GM19025 (cell line): ENCODE measurements at regions not wholly inside any gene's neighbourhood (a gene's known extent, or its start where the extent isn't known, plus 50 kb on each side); places are given as distances from the start of the nearest gene placed in this dataset.
"Not testable (repeated sequence)": the region's sequence is repeated elsewhere in the genome, so short reads cannot be mapped to it uniquely, and the experiment has no call there.

Experiments used
- ATAC-seq: cut with Tn5 transposase; IDR thresholded peaks from one replicate; pipeline ENCODE4 v1.9.1; 2021; ENCODE audit warnings: mild to moderate bottlenecking, low read depth, moderate library complexity; ENCODE audit not compliant: unreplicated experiment

DNA sequence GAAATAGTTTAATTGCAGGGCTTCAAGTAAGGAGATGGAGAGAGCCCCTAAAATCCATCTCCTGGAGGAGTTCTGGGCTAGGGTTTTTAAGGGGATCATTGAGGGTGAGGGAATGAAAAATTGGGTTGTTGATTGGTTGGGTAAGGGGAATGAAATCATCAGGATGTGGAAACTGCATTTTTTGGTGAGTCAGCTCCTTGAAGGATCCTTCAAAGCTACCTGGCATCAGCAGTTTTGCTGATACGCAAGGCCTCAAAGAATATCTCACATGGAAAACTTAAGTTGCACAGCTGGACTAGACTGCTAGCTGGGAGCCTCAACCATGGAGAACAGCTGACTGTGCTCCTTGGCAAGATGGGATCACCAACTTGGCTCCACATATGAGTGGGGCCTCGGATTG is 136.7 kb downstream of the FGF10 start:
- ATAC-seq, result no peak

GRCh38 chr5:44246986-44247385 is 142.2 kb downstream of the FGF10 start:
- ATAC-seq, result no peak

DNA sequence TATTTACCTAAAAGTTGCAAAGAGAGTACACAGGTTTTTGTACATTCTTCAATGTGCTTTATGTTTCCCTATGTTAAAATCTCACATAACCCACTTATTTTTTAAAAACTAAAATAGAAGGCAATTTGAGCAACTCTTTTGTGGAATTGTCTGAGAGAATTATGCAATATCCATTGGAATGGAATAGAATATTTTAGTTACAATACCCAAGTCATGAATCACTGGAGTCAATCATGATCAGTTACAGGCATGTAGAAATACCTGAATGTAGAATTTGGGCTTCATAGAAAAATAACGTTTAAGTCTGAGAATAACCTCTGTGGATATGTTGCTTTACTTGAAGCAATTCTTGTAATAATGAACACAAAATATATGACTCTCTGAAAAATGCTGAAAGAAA is 143.3 kb downstream of the FGF10 start:
- no peak for ATAC-seq

DNA sequence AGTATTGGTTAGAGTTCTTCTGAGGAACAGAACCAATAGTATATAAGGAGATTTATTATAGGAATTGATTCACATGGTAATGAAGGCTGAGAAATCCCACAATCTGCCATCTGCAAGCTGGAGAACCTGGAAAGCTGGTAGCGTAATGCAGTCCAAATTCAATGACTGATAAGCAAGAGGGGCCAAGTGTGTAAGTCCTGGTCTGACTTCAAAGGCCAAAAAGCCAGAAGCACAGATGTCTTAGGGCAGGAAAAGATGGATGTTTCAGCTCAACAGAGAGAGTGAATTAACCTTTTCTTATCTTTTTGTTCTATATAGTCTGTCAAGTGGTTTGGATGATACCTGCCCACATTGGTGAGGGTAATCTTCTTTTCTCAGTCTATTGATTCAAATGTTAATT is 146.4 kb downstream of the FGF10 start:
- no peak for ATAC-seq

- no peak for ATAC-seq
Measured at GRCh38 chr5:44236040-44236439, 153.2 kb downstream of the FGF10 start.

GRCh38 chr5:44233691-44234090 is 155.5 kb downstream of the FGF10 start:
- ATAC-seq, result no peak

- ATAC-seq, result no peak
Measured at GRCh38 chr5:44225231-44226160, 163.7 kb downstream of the FGF10 start.

GRCh38 chr5:44199408-44199807 is 189.8 kb downstream of the FGF10 start:
- no peak for ATAC-seq

DNA sequence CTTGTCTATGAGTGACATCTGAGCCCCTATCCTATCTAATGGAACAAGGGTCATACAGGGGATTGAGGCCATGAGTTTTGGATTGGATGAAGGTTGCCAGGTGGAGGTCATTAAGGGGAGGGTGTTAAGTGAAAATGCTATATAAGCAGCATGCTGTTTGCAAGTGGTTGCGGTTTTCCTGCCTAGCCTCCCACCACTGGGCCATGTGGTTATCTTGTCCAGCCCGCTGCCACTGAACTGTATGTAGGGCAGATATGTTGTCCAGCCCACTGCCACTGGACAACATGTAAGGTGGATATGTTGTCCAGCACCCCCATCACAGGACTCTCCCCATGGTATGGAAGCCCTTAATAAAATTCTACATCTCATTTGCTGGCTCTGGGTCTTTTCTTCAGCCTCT is 200.0 kb downstream of the FGF10 start:
- ATAC-seq, result no peak

DNA sequence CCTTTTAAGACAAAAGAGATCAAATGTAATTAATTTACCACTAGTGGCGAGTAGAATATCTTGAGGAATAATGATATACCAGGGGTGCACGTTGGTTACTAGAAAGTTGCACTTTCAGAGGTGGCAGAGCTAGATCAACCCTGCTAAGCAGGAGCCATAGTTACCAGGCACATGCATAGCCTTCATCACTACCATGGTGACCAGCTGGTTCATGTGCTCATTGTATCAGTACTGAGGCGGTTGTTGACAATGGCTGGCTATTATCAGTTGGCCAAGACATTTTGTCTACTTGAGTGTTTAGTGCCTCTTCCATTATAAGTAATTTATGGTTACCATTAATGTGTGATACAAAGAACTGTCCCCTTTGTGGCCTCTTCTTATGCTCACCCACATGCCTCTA is 201.2 kb downstream of the FGF10 start:
- ATAC-seq, result no peak

GRCh38 chr5:44183753-44184152 is 205.5 kb downstream of the FGF10 start:
- no peak for ATAC-seq

GRCh38 chr5:44183312-44183711 is 205.9 kb downstream of the FGF10 start:
- no peak for ATAC-seq

DNA sequence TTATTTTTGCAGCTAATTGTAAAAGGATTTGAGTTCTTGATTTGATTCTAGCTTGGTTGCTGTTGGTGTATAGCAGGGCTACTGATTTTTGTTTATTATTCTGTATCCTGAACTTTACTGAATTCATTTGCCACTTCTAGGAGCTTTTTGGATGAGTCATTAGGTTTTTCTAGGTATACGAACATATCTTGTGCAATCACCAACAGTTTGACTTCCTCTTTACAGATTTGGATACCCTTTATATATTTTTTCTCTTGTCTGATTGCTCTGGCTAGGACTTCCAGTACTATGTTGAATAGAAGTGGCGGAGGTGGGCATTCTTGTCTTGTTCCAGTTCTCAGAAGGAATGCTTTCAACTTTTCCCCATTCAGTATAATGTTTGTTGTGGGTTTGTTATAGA is 210.8 kb downstream of the FGF10 start:
- ATAC-seq, result no peak

DNA sequence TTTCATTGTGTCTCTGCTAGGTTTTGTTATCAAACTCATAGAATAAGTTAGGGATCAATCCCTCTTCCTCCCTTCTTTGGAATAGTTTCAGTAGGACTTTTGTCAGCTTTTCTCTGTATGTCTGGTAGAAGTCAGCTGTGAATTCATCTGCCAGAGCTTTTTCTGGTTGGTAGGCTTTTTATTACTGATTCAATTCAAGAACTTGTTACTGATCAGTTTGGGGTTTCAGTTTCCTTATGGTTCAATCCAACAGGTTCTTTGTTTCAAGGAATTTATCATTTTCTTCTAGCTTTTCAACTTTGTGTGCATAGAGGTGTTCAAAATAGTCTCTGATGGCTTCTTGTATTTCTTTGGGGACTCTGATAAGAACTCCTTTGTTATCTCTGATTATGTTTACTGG is 221.7 kb downstream of the FGF10 start:
- ATAC-seq, result no peak

- no peak for ATAC-seq
Measured at GRCh38 chr5:44160369-44160768, 228.9 kb downstream of the FGF10 start.

DNA sequence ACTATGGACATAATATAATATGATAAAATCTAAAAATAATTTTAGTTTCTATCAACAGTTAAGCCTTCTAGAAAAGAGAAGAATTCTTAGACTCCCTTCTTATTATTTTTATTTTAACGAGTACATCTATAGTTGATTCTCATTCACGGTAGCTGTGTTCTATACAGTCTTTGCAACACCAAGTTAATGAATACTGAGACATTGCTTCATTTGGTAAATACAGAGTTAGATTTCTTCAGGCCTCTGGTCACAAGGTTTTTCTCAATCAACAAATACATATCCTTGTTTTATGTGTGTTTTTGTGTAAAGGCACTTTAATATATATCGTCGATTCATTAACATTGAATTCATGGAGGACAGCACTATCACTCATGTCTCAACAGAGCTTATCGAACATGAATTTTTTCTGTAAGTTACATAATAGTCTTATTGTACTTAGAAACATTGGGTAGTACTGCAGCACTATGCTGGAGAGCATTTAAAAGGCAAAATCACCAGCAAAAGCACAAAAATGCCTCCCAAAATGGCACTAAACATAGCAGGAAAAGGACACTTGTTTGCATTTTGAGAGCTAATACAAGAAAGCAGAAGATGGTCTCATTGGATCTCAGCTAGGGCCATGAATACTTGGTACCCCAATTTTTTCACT is 239.0 kb downstream of the FGF10 start:
- ATAC-seq, result no peak

DNA sequence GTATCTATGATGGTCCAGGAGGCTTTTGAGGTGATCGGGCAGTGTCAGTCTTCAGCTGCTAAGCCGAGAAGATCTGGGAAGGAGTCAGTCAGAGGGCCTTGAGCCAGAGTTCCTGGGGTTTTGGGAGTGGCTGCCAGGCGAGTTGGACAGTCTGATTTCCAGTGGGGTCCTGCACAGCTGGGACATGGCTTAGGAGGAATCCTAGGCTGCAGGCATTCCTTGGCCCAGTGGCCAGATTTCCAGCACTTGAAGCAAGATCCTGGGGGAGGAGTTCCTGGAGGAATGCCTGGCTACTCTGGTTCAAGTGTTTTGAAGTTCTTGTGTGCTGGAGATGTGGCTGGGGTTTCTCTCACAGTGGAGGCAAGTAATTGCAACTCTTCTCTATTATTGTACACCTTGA is 271.3 kb downstream of the FGF10 start:
- ATAC-seq, result not testable (repeated sequence)

DNA sequence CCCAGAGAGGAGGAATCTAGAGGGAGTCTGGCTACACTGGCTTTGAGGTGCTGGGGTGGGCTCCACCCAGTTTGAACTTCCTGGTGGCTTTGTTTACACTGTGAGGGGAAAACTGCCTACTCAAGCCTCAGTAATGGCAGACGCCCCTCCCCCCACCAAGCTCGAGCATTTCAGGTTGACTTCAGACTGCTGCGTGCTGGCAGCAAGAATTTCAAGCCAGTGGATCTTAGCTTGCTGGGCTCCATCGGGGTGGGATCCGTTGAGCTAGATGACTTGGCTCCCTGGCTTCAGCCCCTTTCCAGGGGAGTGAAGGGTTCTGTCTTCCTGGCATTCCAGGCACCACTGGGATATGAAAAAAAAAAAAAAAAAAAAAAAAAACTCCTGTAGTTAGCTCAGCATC is 281.0 kb downstream of the FGF10 start:
- not testable (repeated sequence) for ATAC-seq

GRCh38 chr5:44099643-44100042 is 289.6 kb downstream of the FGF10 start:
- no peak for ATAC-seq

DNA sequence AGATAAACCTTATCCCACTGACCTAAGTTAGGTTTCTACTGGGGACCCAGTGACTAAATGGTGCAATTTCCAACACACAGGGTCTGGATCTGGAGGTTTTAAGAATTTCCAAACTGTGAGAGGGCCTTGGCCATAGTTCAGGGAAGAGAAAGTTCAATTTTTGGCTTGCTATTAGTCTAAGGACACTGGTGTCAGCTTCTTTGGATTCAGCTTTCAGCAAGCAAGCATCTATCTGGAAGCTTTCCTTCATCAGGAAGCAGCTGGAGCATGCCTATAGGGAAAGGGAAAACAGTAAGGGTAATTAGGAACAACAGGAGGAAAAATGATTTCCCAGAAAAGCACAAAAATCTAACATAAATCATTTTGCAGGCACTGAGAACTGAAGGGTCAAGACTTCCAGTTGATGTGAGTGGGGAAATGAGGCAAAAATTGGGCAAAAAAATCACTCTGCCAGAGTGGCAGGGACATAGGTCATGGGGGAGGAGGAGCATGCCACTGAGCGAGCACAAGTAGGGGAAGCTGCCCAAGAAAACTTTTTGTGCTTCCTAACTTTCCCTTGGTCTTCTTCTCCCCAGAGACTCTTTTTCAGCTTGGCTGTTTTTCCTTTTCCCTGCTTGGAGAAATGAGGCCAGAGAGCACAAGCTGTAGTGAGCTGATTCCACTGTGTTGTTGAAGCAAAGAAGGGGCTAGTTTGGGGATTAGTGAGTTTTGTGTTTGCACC is 299.6 kb downstream of the FGF10 start:
- ATAC-seq, result no peak

- ATAC-seq, result no peak
Measured at GRCh38 chr5:44085083-44085482, 304.1 kb downstream of the FGF10 start.
